Hematopoietic multipotent progenitor cell (in vitro differentiated cells): ENCODE measurements at regions not wholly inside any gene's neighbourhood (a gene's known extent, or its start where the extent isn't known, plus 50 kb on each side); places are given as distances from the start of the nearest gene placed in this dataset. TPM values are rescaled to one million over a fixed set of nuclear protein-coding genes. Genes with fewer than 3 reads are reported as not detected.

Experiments used
- DNase-seq, 3 donors: peaks; one replicate each; pipeline ENCODE4 v3.0.0-alpha.2; 2011 to 2015; ENCODE audit warnings: low read depth in 2 of 3, low spot score in 2 of 3
- small RNA-seq: library from RNA; depleted of rRNA; stranded (forward); fragments of <200 nt; gene quantifications from one replicate; pipeline ENCODE3, GENCODE V24; 2012

DNA sequence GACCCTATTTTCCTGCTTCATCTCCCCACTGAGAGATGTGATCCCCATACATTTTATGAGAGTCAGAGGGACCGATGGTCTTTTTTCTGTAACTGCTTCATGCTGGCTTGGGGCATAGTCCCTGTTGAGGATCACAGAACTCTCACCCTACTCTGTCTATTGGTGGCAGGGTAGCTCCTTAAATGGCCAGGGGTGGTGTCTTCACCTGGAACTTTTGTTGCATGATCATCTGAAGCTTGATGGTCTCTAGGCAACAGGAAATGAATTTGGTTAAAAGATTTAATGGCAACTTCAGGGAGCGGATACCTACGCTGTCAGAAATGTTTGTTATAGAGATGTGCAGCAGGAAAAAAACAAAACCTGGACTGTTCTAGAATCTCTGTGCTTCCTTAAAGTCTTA, 87.0 kb upstream of the GLIS3 start:
- DNase-seq: no peak

DNA sequence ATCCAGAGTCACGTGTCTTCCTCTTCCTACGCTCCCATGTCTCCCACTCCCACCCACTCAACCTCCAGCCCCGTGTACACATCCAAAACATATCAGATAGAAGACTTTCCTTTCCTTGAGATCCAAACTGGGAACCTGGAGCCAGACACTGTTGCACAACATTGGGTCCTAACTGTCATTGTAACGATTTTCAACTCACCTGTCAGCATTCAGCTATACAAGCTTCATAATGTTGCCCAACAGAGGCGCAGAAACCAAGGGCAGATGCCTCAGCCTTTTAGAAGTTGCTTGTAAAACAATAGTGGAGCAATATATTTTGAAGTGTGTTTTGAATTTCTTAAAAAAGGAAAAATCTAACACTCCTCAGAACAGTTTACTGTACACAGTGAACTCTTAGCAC, 84.9 kb upstream of the GLIS3 start:
- no peak for DNase-seq

DNA sequence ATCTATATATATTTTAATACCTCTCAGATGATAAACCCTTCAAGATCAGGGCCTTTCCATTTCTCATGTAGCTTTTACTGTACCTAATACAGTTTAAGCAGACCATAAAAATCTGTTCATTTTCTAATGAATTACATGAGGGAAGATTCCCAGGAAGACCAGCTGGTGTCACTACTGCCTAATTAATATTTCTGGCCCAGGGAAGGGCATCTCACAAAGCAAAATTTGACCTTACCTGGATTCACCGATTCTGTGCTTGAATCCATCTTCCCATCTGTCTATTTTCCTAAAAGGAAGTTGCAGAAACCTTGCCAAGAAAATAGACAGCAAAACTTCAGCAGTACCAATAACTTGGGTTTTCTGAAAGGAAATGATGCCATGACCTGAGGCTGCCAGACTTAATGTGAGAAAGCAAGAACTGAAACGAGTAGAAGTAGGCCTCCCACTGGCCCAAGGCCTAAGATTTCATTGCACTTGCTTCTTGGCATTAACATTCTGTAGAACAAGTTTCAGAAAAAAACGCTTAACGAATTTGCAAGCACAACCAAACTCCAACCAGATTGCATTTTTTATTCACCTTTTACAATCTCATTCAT, 83.0 kb upstream of the GLIS3 start:
- DNase-seq: peak in 2 of 3 donors; percentile 13 to 46

DNA sequence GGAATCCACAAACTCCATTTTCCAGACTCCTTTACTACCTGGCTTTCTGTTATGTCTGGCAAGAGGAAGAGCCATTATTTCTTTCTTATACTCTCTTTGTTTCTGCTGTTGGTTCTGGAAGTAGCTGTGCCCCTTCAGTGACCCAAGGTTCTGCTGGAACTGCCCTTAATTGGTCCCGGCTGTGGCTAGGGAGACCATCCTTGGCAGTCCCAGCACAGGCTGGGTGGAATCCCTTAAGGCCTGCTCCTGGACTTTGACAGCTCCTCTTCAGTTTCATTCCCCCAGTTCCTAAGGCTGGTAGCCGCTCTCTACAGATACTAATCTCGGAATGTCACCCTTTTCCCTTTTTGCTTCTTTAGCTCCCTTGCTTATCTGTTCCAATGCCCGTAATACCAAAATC, 81.9 kb upstream of the GLIS3 start:
- no peak for DNase-seq

GRCh38 chr9:4380406-4380805, 80.5 kb upstream of the GLIS3 start:
- no peak for DNase-seq

GRCh38 chr9:4375424-4376200, 75.7 kb upstream of the GLIS3 start:
- DNase-seq: peak in 2 of 3 donors; percentile 20 to 53

GRCh38 chr9:4371108-4371507, 71.2 kb upstream of the GLIS3 start:
- DNase-seq: no peak

DNA sequence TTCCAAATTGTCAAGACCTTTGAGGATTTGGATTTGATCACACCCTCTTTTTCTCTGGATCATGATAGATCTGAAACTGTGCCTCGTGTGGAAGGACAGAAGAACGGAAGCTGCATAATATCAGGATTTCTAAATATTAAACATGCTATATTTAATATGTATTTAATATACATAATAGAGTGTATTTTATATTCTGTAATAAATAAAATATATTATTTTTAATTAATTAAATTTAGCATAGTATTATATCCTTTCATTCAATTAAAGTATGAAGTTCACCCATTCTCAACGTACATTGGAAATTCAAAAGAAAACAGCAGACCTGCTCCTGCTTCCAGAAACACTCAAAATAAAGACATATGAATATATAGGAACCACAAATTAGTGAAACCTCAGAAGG, 70.6 kb upstream of the GLIS3 start:
- DNase-seq: no peak

DNA sequence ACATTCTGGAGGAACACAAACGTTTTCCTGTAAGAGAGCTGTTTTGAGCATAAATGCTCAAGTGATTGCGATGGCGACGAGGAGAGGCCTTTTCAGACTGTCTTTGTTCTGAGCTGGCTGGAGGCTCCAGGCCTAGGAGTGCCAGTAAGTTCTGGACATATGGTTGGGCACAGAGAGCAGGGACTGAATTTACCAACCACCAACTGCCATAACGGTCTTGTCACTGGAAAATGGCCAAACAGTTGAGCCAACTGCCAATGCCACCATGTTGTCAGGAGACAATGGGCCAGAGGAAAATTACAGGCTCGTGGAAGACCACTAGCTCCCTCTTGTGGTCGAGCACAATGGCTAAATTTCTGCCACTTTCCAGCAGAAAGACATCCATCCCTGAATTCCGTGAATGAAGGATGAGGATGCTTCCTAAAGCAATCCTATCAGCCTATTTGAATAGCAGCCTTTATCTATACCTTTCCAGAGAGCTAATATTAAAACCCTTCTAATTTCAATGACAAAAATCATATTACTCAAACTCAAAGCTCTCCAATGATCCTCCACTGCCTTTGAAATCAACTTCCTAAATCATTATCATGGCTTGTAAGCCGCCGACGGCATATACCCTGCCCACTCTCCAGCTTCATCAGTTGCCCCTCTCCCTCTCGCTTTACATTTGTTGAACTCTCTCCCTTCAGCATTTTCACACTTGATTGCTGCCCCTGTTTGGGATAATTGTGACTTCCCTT, 66.9 kb upstream of the GLIS3 start:
- DNase-seq: peak; percentile 13 to 26 (median 16)

DNA sequence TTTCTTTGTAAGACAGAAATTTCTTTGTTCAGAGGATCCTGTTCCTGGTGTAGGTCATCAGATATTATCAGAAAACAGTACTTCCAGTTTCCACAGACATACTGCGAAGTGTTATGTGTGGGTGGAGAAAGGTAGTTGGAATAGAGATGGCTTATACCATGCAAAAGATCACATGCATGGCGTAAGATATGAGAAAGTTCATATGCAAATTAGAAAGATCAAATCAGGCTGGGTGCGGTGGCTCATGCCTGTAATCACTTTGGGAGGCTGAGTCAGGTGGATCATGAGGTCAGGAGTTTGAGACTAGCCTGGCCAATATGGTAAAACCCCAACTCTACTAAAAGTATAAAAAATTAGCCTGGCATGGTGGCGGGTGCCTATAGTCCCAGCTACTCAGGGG, 65.2 kb upstream of the GLIS3 start:
- no peak for DNase-seq

- no peak for DNase-seq
These were observed 62.4 kb upstream of the GLIS3 start for GRCh38 chr9:4362281-4362680.

DNA sequence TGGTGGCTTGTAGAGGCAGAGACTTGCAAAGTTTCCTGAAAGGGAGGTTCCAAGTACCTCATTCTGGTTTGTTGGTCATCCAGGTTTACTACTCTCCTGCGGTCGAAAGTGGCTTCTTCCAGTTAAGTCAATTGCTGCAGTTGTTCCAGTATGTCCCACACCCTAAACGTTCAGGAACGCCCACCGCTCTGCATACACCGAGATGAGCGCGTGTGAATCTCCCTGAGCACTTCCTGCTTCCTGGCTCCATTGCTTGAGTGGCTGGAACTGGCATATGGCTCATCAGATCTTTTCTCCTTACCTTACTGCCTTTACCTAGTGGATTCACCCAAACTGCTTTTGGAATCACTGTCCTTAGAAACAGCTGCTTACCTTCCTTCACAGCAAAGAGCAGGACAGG, 59.1 kb upstream of the GLIS3 start:
- DNase-seq: no peak

- DNase-seq: no peak
These were observed 58.1 kb upstream of the GLIS3 start for GRCh38 chr9:4357929-4358328.

DNA sequence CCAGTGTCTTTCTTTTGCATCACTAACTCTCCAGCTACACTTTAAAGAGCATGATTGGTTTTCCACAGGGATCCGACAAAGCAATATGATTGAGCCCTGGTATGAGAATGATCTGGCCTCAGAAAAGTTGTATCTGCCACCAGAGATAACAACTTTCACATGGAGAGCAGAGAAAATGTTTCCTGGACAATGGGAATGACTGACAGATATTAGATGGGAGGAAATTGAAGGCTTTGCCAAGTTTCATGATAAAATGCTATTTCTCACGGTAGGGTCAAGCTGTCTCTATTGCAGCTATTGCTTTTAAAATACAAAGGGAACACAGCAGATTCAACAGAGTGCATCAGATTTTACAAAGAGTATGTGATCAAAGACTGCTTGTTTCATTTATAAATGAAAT, 56.4 kb upstream of the GLIS3 start:
- DNase-seq: no peak

DNA sequence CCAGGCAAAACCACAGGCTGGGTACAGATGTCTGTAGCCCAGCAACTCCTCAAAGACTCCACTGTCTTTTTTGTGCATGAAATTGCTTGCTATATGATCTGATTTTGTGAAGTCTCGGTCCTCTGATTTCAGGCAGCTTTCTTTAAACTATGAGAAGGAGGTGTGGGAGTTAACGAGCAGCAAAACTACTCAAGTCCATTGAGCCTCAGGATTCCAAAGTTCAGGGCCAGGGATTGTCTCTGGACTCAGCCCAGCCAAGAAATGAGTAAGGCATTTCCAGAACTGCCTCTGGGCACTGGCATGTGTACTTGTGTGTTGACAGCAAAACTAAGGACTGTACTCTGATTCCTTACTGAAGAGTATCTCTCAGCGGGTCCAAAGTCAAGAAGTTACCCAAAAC, 53.4 kb upstream of the GLIS3 start:
- no peak for DNase-seq

DNA sequence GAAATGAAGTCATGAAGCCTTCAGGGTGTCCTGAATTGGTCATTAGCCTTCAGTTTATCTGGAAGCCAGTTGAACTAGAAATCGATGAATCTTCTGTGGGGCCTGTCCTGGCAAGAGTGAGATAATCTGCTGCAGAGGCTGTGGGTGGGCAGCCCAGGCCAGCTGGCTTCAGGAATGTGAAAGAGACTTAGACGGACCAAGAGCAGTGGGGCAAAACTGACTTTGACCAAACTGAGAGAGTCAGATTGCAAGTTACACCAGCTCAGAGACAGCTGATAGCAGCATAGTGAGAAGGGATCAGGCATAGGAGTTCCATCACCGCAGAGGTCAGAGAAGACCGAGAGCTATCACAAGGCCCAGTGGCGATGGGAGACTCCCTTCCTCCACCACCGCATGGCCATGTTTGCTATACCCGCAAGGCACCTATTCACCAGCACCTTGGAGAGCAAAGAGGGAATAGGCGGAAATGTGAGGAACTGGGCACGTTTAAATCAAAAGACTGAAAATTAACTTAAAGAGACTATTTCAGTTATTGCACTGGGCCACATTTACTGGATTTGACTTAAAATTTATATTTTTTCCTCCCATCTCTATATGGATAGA, 50.0 kb upstream of the GLIS3 start:
- DNase-seq: no peak

Small RNA genes in the stretch of these regions (small RNA-seq; reads per million reads assigned to genes)
- not detected for gene RNU6-694P
